ENCODE measurements at regions not wholly inside any gene's neighbourhood (a gene's known extent, or its start where the extent isn't known, plus 50 kb on each side); places are given as distances from the start of the nearest gene placed in this dataset.

DNA sequence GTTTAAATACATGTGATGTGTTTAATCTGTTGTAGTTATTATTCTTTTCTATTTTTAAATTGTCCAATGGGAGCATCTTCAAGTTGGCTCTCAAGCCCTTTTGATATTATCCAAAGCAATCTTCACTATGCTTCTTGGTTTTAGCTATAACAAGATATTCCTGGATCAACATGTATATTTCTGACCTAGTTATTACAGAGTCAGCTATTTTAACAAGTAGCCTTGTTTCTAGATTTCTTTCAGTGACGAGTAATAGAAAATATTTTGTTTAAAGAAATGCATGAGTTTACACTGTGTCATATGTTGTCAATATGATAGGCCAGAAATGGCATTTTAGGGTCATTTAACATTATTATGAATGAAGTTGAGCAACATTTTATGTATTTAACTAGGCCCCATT is 421.8 kb upstream of the MAP2 start:
- Histone ChIP-seq H3K4me3 (no peak overlapping the region), H3K36me3 (ENCODE audit: insufficient read depth) (no peaks in the 10 kb centered on the region), H4K20me1 (replicated peaks; ENCODE audit: insufficient read depth) (no peaks in the 10 kb centered on the region), H3K27me3 (ENCODE audit: insufficient read depth) (no peaks in the 10 kb centered on the region), H3K4me2 (no peak overlapping the region), H2AFZ (no peak overlapping the region), H3K9me2 (ENCODE audit: insufficient read depth) (no peaks in the 10 kb centered on the region; the same call in none of the 2 replicates), H3K79me2 (replicated peaks; ENCODE audit: insufficient read depth) (no peaks in the 10 kb centered on the region), H3K4me1 (ENCODE audit: insufficient read depth) (no peaks in the 10 kb centered on the region), H3K27ac (ENCODE audit: low read depth) (no peak overlapping the region), H3F3A (replicated peaks; ENCODE audit: low read depth) (no peaks in the 10 kb centered on the region)
- H3K27me3 Mint-ChIP-seq (ENCODE audit: insufficient read depth, low read depth, poor library complexity), result no peaks in the 10 kb centered on the region
- H3K27ac Mint-ChIP-seq, result no peak overlapping the region
- H3K36me3 Mint-ChIP-seq (ENCODE audit: low read depth), result peaks cover 33% of the 10 kb centered on the region
- H3K4me1 Mint-ChIP-seq, result no peaks in the 10 kb centered on the region
- no peak overlapping the region for H3K4me3 Mint-ChIP-seq
- peaks cover 36% of the 10 kb centered on the region for H3K9me3 Mint-ChIP-seq
- ATAC-seq (no peak), DNase-seq (ENCODE audit: low spot score) (no peak)
- TF ChIP-seq EZH2 (IDR thresholded peaks at IDR 0.05; ENCODE audit: low read depth, unreplicated experiment), result no peak
- no peak for TF ChIP-seq CREB1 (CRISPR knock-in tag; IDR thresholded peaks at IDR 0.05; ENCODE audit: low read depth)
- no peak for TF ChIP-seq EZH2phosphoT487 (IDR thresholded peaks at IDR 0.05; ENCODE audit: unreplicated experiment)
- TF ChIP-seq NANOG (IDR thresholded peaks at IDR 0.05; ENCODE audit: borderline replicate concordance), result no peak

- Histone ChIP-seq H3K4me2 (no peak overlapping the region), H4K20me1 (replicated peaks; ENCODE audit: insufficient read depth) (no peaks in the 10 kb centered on the region), H2AFZ (no peak overlapping the region), H3K79me2 (replicated peaks; ENCODE audit: insufficient read depth) (no peaks in the 10 kb centered on the region), H3K27me3 (ENCODE audit: insufficient read depth) (no peaks in the 10 kb centered on the region), H3K27ac (ENCODE audit: low read depth) (no peak overlapping the region), H3K9me2 (ENCODE audit: insufficient read depth) (no peaks in the 10 kb centered on the region; the same call in none of the 2 replicates), H3K36me3 (ENCODE audit: insufficient read depth) (no peaks in the 10 kb centered on the region), H3K4me1 (ENCODE audit: insufficient read depth) (peaks cover 13% of the 10 kb centered on the region; the same call in 1 of the 2 replicates), H3F3A (replicated peaks; ENCODE audit: low read depth) (no peaks in the 10 kb centered on the region), H3K4me3 (no peak overlapping the region)
- ATAC-seq, result no peak
- peaks cover 36% of the 10 kb centered on the region for H3K36me3 Mint-ChIP-seq (ENCODE audit: low read depth)
- H3K9me3 Mint-ChIP-seq, result peaks cover 37% of the 10 kb centered on the region
- H3K27ac Mint-ChIP-seq, result no peak overlapping the region
- H3K27me3 Mint-ChIP-seq (ENCODE audit: insufficient read depth, low read depth, poor library complexity), result no peaks in the 10 kb centered on the region
- H3K4me1 Mint-ChIP-seq, result peaks cover 6% of the 10 kb centered on the region; the same call in 2 of the 3 replicates
- no peak overlapping the region for H3K4me3 Mint-ChIP-seq
- DNase-seq (ENCODE audit: low spot score), result no peak
- TF ChIP-seq EZH2phosphoT487 (IDR thresholded peaks at IDR 0.05; ENCODE audit: unreplicated experiment), result no peak
- TF ChIP-seq CTCF (conservative IDR thresholded peaks at IDR 0.05; ENCODE audit: low read depth in 2 of 2), result no peak
- TF ChIP-seq POLR2AphosphoS5 (IDR thresholded peaks at IDR 0.05; ENCODE audit: low read depth), result no peak
- no peak for TF ChIP-seq NANOG (IDR thresholded peaks at IDR 0.05; ENCODE audit: borderline replicate concordance)
- TF ChIP-seq ETS1 (IDR thresholded peaks at IDR 0.05), result no peak
- no peak for TF ChIP-seq STAT1 (IDR thresholded peaks at IDR 0.05; ENCODE audit: unreplicated experiment)
- no peak for TF ChIP-seq CREB1 (CRISPR knock-in tag; IDR thresholded peaks at IDR 0.05; ENCODE audit: low read depth)
- TF ChIP-seq ZNF114 (CRISPR knock-in tag; IDR thresholded peaks at IDR 0.05), result no peak
- no peak for TF ChIP-seq EZH2 (IDR thresholded peaks at IDR 0.05; ENCODE audit: low read depth, unreplicated experiment)
- TF ChIP-seq, protein P1, sequence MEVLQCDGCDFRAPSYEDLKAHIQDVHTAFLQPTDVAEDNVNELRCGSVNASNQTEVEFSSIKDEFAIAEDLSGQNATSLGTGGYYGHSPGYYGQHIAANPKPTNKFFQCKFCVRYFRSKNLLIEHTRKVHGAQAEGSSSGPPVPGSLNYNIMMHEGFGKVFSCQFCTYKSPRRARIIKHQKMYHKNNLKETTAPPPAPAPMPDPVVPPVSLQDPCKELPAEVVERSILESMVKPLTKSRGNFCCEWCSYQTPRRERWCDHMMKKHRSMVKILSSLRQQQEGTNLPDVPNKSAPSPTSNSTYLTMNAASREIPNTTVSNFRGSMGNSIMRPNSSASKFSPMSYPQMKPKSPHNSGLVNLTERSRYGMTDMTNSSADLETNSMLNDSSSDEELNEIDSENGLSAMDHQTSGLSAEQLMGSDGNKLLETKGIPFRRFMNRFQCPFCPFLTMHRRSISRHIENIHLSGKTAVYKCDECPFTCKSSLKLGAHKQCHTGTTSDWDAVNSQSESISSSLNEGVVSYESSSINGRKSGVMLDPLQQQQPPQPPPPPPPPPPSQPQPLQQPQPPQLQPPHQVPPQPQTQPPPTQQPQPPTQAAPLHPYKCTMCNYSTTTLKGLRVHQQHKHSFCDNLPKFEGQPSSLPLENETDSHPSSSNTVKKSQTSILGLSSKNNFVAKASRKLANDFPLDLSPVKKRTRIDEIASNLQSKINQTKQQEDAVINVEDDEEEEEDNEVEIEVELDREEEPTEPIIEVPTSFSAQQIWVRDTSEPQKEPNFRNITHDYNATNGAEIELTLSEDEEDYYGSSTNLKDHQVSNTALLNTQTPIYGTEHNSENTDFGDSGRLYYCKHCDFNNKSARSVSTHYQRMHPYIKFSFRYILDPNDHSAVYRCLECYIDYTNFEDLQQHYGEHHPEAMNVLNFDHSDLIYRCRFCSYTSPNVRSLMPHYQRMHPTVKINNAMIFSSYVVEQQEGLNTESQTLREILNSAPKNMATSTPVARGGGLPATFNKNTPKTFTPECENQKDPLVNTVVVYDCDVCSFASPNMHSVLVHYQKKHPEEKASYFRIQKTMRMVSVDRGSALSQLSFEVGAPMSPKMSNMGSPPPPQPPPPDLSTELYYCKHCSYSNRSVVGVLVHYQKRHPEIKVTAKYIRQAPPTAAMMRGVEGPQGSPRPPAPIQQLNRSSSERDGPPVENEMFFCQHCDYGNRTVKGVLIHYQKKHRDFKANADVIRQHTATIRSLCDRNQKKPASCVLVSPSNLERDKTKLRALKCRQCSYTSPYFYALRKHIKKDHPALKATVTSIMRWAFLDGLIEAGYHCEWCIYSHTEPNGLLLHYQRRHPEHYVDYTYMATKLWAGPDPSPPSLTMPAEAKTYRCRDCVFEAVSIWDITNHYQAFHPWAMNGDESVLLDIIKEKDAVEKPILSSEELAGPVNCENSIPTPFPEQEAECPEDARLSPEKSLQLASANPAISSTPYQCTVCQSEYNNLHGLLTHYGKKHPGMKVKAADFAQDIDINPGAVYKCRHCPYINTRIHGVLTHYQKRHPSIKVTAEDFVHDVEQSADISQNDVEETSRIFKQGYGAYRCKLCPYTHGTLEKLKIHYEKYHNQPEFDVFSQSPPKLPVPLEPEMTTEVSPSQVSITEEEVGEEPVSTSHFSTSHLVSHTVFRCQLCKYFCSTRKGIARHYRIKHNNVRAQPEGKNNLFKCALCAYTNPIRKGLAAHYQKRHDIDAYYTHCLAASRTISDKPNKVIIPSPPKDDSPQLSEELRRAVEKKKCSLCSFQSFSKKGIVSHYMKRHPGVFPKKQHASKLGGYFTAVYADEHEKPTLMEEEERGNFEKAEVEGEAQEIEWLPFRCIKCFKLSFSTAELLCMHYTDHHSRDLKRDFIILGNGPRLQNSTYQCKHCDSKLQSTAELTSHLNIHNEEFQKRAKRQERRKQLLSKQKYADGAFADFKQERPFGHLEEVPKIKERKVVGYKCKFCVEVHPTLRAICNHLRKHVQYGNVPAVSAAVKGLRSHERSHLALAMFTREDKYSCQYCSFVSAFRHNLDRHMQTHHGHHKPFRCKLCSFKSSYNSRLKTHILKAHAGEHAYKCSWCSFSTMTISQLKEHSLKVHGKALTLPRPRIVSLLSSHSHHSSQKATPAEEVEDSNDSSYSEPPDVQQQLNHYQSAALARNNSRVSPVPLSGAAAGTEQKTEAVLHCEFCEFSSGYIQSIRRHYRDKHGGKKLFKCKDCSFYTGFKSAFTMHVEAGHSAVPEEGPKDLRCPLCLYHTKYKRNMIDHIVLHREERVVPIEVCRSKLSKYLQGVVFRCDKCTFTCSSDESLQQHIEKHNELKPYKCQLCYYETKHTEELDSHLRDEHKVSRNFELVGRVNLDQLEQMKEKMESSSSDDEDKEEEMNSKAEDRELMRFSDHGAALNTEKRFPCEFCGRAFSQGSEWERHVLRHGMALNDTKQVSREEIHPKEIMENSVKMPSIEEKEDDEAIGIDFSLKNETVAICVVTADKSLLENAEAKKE (CRISPR knock-in tag; IDR thresholded peaks at IDR 0.05), result no peak
- TF ChIP-seq ZNF331 (CRISPR knock-in tag; IDR thresholded peaks at IDR 0.05; ENCODE audit: low read depth), result no peak
- no peak for TF ChIP-seq JUNB (IDR thresholded peaks at IDR 0.05; ENCODE audit: unreplicated experiment)
Observed at GRCh38 chr2:209005371-209005770, 418.5 kb upstream of the MAP2 start.
